Prostate gland (tissue), 2 donors: ENCODE measurements at regions not wholly inside any gene's neighbourhood (a gene's known extent, or its start where the extent isn't known, plus 50 kb on each side); places are given as distances from the start of the nearest gene placed in this dataset.

Experiments
- CTCF ChIP-seq, 4 experiments: fragments of 200-600 bp in 2 of 4; fragments of 450-650 bp in 2 of 4; sonication (generic) in 2 of 4; IDR thresholded peaks; 1 replicate in 3 of 4; 2 replicates in 1 of 4; pipeline ENCODE4 v1.5.1; 2016 to 2019; ENCODE audit warnings: antibody characterized with exemption in 4 of 4, mild to moderate bottlenecking in 2 of 4, moderate library complexity in 2 of 4
- POLR2A ChIP-seq: fragments of 450-650 bp; IDR thresholded peaks from one replicate; pipeline ENCODE4 v1.6.1; 2016; ENCODE audit warnings: antibody characterized with exemption, mild to moderate bottlenecking
- POLR2AphosphoS5 ChIP-seq: sonication (generic); formaldehyde crosslinking; IDR thresholded peaks from one replicate; pipeline ENCODE4 v1.6.1; 2017; ENCODE audit warnings: antibody characterized with exemption

DNA sequence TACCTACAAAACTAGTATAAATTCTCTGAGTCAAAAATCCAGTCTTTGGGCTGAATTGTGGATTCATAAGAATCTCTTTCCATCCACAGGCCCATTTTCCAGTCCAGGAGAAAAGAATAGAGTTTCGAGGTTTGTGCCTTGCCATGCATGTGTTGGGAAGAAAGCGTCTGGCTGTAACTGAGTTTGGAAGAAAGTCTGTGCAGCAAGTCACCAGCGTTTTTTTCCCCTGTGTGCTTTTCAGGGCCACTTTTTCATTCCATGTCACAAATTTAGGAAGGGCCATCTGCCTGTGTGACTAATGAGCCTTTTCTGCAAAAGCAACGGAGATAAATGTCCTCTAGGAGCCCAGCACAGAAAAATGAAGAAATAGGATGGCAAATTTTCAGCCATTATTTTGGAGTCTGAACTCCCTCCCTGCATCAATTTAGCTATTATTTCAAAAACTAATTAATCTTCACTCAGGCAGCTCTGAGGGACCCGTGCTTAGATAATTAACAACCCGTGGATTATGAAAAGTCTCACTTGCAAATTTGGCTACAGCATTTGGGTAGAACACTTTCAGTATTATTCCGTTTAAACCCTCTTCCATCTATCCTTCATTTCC, 261.5 kb downstream of the SUDS3 start:
- TF ChIP-seq CTCF (IDR thresholded peaks at IDR 0.05) (no peak), POLR2A (no peak), POLR2AphosphoS5 (no peak)
